IPS DF 4.7 (cell line): ENCODE measurements at regions not wholly inside any gene's neighbourhood (a gene's known extent, or its start where the extent isn't known, plus 50 kb on each side); places are given as distances from the start of the nearest gene placed in this dataset.
A peak's percentile ranks its signal among the peaks of the same experiment; 100 is the strongest.

Experiments
- DNase-seq: peaks from one replicate; pipeline ENCODE4 v3.0.0-alpha.2; 2013; ENCODE audit warnings: low spot score; ENCODE audit errors: extremely low read depth

- DNase-seq, result no peak
Measured at GRCh38 chr20:25135031-25135430, 53.1 kb upstream of the VSX1 start.

DNA sequence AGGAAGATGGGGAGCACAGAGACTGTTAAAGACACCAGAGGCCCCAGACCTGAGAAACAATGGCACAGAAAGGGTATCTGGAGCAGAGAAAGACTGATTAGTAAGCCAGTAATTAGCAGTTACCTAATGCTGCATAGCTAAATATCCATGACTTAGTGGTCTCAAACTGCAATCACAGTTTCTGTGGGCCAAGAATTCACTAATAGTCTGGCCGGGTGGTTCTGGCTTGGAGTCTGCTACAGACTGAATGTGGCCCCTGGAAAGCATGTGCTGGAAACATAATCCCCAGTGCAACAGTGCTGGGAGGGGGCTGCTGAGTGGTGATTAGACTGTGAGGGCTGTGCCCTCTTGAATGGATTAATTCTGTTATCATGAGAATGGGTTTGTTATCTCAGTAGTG, 54.1 kb upstream of the VSX1 start:
- no peak for DNase-seq

GRCh38 chr20:25136643-25137559, 55.0 kb upstream of the VSX1 start:
- DNase-seq, result no peak

DNA sequence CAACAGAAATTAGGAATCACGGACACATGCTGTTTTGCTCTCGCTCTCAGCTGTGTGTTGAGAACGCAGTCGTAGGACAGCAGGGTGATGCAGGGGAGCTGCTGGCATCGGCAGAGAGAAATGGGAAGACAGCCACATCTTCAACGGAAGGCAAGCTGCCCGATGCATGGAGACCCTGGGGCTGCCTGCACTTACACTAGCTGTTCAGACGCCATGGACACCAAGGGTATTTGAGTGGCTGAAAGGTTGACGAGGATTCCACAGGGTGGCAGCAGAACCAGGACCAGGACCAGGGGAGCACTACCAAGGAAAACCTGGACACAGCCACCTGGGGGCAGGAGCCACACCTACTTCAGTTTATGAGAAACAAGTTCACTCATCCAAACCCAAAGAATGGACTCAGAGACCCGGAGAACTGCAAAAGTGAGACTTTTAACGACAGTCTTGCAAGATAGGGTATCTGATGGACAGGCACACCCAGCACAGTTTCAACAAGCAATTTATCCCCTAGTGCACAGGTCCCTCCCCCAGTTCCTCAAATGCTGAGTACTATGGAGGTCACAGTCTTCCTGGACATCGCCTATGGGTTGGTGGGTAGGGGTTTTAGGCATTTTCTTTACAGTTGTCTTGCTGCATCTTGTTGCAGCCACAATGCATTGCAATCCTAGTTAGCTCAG, 56.3 kb upstream of the ENTPD6 start:
- DNase-seq, result peak; percentile 5

- DNase-seq, result no peak
Measured at GRCh38 chr20:25140968-25141367, 54.5 kb upstream of the ENTPD6 start.

GRCh38 chr20:25142435-25142834, 53.1 kb upstream of the ENTPD6 start:
- no peak for DNase-seq

DNA sequence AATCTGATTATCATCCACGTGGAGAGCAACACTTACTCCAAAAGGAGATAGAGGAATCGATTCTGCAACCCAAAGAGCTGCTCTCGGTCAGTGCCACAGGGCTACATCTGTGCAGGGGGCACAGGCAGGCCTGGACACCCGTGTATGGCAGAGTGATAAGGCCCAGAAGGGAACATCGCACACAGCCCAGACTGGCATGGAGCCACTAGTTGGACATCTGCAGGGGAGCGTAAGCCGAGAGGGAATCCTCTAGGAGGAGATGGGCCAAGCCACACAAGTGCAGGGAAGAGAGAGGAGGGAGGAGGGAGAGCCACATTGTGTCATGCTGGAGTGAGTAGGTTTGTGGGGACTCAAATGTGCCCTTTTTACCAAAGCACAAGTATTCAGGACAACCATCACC, 50.4 kb upstream of the ENTPD6 start:
- DNase-seq, result no peak
